EL (cell line): ENCODE measurements at regions not wholly inside any gene's neighbourhood (a gene's known extent, or its start where the extent isn't known, plus 50 kb on each side); places are given as distances from the start of the nearest gene placed in this dataset.

Experiments used
- DNase-seq: peaks from one replicate; pipeline ENCODE4 v3.0.0-alpha.2; 2016

- DNase-seq, result peak; percentile 86
These were observed 416.5 kb downstream of the MEIS1 start for GRCh38 chr2:66851449-66851872.

GRCh38 chr2:66852953-66853352 is 418.0 kb downstream of the MEIS1 start:
- no peak for DNase-seq

- no peak for DNase-seq
These were observed 418.7 kb downstream of the MEIS1 start for GRCh38 chr2:66853585-66853984.

DNA sequence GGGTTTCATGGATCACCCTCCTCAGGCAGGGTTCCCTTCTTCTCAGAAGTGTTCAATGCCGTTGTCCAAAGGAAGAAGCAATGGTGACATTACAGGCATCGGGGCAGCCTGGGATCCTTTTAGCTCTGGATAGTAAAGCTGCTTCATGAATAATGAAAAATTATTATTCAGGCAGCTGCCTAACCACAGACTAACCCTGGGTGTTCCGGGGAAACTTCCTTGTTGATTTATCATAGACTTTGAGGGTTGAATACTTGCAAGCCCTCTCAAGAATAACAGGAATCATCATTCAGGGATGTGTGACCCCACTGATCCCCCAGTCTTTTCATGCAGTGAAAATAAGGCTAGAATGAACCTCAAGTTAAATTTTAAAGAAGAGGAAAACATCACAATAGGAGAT is 419.4 kb downstream of the MEIS1 start:
- peak; percentile 41 for DNase-seq

- DNase-seq, result peak; percentile 86
These were observed 428.1 kb downstream of the MEIS1 start for GRCh38 chr2:66862885-66863650.

DNA sequence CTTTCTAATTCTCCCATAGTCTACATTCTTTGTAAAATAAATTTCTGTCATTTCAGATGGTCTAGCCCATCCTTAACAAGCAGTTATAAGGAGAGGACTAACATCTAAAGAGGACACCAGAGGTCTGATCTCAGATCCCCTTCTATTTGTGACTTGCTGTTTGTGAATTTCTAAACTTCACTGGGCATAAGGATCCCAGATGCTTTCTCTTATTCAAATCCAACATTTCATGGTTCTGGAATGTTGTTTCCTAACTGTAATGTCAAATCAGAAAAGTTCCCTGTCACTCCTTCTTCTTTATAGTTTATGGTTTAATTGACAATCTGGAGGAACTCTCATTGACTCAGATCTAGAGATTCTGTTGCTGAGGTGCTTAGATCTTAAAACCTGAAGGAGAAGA is 430.2 kb downstream of the MEIS1 start:
- DNase-seq, result peak; percentile 43

DNA sequence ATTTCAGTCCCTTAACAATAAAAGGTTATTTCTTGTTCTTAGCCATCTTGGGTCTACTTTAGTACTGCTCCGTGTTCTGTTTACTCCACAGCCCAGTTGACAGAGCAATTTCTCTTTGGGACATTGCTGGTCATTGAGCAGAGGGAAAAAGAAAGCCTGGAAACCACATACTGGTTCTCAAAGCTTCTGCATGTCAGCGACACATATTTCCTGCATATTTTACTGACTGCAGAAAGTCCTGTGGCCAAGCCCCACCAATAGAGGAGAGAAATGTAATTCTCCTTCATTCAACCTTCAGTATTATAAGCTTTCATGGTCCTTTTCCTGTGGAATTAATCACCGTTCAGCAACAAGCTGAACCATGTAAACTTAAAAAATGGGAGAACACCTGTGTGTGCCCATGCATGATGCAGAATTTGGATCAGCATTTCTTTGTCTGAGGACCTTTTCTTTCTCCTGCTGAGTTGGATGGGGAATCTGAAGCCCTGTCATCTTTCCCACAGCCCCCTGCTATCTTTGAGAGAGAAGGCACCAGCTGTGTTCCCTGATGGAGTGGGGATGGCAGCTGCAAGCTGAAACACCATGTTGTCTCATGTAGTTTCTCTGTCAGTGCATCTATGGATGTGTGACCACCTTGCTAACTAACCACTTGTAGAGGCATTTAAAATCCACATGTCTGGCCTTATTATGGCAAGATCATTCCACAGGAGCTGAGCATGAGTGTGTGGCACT is 431.6 kb downstream of the MEIS1 start:
- peak; percentile 35 for DNase-seq

GRCh38 chr2:66867063-66867441 is 432.1 kb downstream of the MEIS1 start:
- DNase-seq, result no peak

- peak; percentile 85 for DNase-seq
These were observed 434.2 kb downstream of the MEIS1 start for GRCh38 chr2:66869076-66869475.

DNA sequence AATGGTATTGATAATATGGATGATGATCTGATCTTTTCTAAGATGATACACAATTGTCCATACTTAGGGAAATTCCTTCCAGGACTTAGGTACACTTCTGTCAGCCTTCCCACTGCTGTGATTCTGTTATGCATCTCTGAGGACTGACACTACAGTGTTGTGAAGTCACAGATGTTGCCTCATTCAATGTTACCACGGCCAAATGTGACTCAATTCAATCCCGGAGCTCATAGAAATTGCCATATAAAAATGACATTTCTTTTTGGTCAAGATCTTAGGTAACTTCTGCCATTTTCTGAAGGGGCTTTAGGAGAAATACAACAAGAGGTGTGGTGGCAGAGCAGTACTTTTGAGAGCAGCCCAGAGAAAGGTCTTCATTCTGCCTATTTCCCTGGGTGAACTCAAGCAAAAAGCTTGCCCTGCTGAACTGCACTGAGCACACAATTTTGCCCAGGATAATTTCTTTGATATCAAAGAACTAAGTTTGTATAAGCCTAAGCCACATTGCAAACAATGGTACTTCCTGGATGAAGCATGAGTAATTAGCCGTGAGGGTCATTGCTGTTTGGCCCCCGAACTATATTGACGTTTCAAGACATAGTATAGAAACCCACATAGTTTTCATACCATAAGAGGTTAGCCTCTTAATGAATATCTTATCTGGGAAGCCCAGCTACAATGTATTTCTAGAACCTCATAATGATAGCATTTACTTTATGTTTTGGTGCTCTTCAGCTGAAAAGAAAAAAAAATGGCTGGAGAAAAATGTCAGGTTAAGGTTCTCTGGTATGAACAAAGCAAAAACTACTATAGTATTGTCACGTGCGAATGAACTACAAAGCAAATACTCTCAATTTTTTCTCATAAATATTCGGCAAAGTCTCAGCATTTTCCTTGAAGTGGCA is 437.4 kb downstream of the MEIS1 start:
- peak; percentile 73 for DNase-seq

- DNase-seq, result peak; percentile 29
These were observed 438.2 kb downstream of the MEIS1 start for GRCh38 chr2:66872986-66873754.

DNA sequence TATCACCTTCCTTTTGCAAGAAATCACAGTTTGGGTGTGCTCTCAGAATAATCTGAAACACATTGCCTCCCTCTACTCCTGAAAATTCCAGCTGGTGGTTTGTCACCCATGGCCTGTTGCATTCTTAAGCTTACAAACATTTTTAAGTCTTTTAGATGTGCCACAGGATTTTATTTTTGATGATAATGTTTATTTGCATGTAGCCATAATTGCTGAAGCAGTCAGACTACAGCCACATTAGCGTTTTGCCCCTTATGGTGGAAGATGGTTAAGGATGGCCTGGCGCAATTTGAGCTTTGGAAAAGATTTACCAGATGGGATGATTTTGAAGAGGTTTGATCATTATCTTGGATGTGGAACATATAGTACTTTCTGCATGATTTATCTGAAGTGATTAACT is 439.5 kb downstream of the MEIS1 start:
- peak; percentile 58 for DNase-seq

DNA sequence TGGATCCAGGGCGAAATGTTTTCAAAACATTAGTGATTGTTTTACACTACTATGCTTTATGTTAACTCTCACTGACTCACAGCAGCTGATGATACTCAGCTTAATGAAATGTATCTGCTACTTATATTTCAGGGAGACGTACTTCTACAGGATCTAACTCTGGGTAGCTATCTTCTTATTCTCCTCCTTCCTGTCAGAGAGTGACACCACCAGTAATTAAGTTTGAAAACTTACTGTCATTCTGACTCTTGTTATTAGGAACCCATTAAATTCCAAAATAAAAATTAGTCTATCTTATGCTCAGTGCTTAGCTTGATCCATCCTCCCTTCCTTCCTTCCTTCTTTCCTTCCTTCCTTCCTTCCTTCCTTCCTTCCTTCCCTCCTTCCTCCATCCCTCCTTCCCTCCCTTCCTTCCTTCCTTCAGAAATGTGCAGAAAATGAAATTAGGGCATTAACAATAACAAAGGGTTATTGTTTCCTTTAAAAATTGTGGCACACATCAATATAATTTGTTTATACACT is 441.1 kb downstream of the MEIS1 start:
- DNase-seq, result no peak

GRCh38 chr2:66885775-66886383 is 451.0 kb downstream of the MEIS1 start:
- no peak for DNase-seq

GRCh38 chr2:66888246-66888645 is 453.3 kb downstream of the MEIS1 start:
- DNase-seq, result no peak

DNA sequence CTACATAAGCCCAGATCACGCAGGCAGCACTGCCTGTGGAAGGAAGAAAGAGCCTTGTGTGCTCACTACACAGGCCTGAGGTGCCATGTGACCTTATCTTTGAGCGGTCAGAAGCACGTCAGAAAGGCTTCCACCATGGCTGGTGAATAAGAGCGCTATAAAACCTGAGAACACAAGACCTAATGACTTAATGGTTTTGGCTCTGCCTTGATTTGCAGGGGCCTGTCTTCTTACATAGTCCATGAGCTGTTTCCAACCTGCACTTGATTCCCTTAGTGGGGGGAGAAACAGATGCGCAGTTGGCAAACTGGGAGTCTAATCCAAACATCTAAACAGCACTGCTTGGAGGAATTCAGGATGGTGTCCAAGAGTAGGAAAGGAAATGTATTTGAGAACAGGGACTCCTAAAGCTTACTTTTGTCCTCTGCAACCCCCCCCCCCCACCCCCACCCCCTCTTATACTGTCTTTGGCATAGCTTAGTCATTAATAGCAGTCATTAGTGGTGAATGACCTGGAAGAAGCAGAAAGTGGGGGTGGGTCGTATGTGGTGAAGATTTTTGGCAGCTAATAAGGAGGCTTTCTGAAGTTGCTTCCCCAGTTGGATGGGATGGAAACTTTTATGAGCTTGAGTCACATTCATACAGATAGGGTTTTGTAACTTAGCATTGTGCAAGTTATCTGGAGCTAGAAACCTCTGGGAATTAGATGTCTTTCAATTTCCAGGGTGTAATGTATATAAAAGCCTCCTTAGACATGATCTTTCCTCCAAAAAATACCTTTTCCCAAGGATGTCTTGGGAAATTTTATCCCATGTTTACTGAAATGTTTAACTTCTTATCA is 454.1 kb downstream of the MEIS1 start:
- peak; percentile 95 for DNase-seq

GRCh38 chr2:66889632-66889882 is 454.6 kb downstream of the MEIS1 start:
- no peak for DNase-seq

DNA sequence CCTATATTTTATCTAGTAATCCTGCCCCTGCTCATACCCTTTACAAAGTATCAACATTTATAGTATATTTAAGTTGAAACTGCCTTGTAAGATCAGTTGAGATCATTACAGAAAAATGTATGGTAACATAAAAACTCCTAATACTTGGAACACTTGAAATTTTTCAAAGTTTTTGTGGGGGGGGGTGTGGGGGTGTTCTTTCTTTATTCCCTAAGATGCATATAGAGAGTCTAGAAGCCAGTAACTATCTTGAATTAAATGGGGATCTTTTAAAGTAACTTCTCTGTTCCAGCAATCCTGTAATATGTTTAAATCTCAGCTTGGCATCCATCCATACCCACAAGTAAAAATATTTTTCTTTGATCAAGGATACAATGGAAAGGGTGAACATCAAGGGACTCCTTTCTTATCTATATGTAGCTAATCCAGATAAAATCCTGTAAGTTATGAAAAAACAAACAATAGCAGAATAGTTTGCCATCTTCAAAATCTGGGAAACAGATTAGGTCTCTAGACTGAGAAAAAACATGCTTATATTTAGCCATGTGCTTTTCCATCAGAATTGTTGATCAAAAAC is 455.3 kb downstream of the MEIS1 start:
- peak; percentile 47 for DNase-seq

DNA sequence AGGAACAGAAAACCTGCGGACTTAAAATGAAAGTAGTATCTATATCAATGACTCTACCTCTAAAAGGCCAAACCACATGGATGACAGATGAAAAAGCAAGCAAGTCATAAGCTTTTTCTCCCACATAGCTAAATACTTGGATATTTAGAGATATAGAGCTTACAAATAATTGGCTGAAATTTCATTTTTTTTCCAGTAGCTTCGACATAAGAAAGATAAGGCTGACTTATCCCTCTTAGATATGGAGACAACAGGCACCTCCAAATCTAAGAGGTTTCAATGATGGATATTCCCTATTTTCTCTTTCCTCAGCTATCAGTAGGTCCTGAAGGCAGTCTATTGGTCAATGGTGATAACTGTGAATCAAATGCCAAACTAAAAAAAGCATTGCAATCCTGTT is 460.3 kb downstream of the MEIS1 start:
- DNase-seq, result no peak

DNA sequence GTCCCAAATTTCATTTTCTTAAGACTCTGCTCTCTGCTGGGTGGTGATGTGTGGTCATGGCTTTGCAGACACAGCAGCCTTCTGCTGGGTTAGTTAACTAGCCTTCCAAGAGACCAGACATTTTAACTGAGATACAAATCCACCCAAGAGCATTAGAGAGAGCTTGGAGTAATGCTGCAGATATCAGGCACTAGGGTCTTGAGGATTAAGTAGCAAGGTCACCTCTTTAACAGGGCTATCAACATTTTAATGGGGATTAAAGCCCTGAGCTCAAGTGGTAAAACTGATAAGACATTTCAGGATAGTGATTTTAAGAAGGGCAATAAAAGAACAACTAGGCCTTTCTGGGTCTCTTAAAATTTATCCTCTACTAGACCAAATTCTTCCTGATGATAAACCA is 461.2 kb downstream of the MEIS1 start:
- DNase-seq, result no peak

GRCh38 chr2:66897181-66897580 is 462.3 kb downstream of the MEIS1 start:
- DNase-seq, result peak; percentile 53
